C4-2B (cell line): ENCODE measurements at regions not wholly inside any gene's neighbourhood (a gene's known extent, or its start where the extent isn't known, plus 50 kb on each side); places are given as distances from the start of the nearest gene placed in this dataset.

Source experiments
- H3K27ac ChIP-seq: fragments of 450-650 bp; 2 replicates; pipeline ENCODE4 v1.5.1; 2017
- ZFX ChIP-seq: fragments of 450-650 bp; IDR thresholded peaks from 2 replicates; pipeline ENCODE4 v1.6.1; 2017
- TF ChIP-seq, protein P1 (sequence below): fragments of 450-650 bp; conservative IDR thresholded peaks from 2 replicates; pipeline ENCODE4 v1.5.1; 2017; ENCODE audit warnings: mild to moderate bottlenecking

DNA sequence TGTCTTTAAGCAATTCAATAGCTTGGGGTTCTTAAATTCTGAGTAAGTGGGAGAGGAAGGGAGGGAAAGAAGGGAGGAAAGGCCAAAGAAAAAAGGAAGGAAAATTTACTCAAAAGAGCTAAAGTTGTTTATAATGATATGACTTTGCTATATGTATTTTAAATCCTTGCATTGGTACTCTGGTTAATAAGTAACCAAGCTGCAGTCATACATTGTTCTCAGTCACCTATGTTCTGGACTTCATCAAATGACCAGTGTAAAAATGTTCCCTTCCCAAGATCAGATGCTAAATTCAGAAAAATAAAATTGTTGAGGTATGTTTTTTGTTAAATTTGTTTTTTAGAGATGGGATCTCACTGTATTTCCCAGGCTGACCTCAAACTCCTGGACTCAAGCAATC, 259.9 kb upstream of the CPNE8 start:
- no peak for TF ChIP-seq ZFX
- TF ChIP-seq, protein P1, sequence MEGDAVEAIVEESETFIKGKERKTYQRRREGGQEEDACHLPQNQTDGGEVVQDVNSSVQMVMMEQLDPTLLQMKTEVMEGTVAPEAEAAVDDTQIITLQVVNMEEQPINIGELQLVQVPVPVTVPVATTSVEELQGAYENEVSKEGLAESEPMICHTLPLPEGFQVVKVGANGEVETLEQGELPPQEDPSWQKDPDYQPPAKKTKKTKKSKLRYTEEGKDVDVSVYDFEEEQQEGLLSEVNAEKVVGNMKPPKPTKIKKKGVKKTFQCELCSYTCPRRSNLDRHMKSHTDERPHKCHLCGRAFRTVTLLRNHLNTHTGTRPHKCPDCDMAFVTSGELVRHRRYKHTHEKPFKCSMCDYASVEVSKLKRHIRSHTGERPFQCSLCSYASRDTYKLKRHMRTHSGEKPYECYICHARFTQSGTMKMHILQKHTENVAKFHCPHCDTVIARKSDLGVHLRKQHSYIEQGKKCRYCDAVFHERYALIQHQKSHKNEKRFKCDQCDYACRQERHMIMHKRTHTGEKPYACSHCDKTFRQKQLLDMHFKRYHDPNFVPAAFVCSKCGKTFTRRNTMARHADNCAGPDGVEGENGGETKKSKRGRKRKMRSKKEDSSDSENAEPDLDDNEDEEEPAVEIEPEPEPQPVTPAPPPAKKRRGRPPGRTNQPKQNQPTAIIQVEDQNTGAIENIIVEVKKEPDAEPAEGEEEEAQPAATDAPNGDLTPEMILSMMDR, result no peak
- no peak overlapping the region for H3K27ac ChIP-seq

DNA sequence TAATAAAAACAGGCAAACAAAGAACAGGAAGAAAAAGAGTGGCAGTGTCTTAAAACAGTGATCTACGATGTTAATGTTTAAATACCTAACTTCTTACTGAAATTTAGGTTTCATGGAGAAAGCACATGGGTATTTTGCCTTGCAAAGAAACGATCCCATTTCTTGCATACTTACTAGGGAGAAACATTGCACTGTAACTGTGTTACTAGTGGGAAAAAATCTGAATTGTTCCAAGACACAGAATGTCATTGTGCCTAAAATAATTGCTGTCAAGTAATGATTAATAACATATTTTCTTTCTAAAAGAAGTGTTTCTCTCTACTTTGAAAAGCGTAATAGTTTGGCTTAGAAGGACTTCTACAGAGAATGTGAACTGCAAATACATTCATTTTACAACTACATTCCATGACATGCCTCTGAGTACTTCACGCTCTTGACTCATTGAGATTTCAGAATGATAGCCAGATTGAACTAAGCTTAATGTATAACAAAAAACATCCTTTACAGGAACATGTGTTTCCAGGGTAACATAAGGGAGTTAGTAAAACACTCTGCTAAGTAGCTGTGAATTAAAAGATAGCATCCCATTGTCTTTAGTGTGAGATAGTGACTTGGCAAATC, 256.2 kb upstream of the CPNE8 start:
- H3K27ac ChIP-seq, result no peak overlapping the region
- TF ChIP-seq, protein P1, result no peak
- TF ChIP-seq ZFX, result no peak

DNA sequence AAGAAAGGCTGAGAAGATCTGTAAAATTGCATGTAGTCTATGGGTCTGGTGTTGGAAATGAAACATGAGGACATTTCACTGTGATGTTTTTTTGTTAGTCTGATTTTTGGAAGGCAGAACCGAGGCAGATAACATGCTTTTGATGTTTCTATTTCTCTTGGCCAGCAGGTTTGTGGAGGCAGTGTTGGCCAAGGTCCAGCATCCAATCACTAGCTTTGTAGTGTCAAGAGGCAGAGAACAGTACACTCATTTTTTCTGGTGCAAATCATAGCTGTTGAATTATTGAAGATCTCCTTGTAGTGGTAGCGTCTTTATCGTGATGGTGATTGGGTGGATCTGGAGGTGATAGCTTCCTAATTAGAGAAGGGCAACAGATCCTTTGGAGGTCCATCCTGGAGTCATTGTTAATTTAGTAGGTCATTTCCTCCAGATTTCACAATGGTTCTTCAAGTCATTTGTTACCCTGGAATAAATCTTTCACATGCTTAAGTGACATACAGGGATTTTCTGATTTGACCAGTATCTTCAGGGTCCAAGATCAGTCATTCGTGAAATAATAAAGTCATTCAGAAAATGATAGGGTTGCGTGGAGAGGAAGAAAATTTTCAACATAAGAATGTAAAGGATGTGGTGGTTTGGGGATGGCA, 252.4 kb upstream of the CPNE8 start:
- no peak overlapping the region for H3K27ac ChIP-seq
- TF ChIP-seq, protein P1, result no peak
- TF ChIP-seq ZFX, result no peak

DNA sequence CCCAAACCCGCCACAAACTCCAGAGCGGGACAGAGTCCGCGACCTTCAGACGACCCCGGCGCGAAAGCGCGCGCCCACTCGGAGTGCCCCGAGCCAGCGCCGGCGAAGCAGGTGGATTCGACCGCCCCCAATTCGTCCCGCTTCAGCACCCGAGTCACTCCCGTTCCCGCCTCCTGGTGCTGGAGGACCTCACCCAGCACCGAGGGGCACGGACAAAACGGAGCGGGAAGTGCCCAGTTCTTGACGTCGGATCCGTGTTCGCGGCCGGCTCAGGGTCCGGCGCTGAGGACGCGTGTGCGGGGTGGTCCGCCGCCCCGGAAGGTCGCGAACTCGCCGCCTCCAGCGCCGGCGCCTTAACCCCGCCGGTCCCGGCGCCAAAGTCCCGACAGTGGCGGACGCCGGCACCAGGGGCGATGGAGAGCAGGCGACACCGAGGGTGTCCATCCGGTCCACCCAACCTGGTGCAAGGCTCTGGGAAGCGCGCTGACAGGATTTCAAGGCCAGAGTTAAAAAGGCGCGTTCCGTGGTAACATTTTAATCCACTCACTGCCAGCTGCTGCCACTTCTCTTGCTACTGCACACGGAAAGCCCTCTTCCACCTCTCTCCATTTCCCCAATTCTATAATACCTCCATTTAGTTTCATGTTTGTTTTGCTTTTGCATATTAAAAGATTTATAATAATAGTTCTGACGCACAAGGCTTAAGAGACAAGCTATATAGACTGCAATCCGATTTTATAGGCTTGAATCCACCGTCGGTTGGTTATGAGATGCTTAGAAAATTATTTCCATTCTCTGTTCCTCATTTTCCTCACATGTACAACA, 240.0 kb upstream of the CPNE8 start:
- H3K27ac ChIP-seq, result no peak overlapping the region
- TF ChIP-seq ZFX, result no peak
- TF ChIP-seq, protein P1, result peak; percentile 80

DNA sequence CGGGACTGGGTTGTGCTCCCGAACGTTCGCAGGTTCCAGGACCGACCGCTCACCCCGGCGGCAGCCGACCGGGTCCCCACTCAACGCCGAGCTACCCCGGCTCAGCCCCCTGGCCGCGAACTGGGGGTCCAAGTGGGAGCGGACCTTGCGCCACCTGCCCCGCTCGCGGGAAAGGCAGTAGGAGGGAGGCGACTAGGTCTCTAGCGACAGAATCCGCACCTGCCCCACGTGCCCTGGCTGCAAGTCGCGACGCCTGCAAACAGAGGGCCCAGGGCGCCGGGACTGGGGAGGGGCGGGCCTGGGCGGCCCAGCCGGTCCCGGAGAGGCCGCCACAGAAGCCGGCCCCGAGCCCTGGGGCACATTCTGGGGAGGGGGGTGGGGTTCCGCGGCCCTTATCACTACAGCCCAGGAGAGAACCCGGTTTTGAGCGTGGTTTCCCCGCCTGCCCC, 239.2 kb upstream of the CPNE8 start:
- TF ChIP-seq, protein P1, result no peak
- TF ChIP-seq ZFX, result no peak
- no peak overlapping the region for H3K27ac ChIP-seq

DNA sequence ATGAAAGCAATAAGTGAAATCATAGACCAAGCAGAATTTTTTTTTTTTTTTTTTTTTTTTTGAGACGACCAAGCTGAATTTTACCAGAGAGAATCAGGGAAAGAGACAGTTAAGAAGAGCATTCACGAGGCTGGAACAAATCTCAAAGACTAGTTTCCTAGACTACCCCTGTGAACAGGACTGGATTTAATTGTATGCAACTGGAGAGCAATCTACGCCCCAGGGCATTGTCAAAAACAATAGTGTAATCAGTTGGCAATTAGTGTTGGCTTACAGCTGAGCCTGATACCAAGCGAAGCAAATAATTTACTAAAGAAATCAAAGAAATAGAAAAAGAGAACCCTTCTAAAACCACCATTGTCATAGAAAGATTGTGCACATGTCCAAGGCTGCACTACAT, 232.9 kb upstream of the CPNE8 start:
- H3K27ac ChIP-seq, result no peak overlapping the region
- TF ChIP-seq, protein P1, result no peak
- no peak for TF ChIP-seq ZFX

DNA sequence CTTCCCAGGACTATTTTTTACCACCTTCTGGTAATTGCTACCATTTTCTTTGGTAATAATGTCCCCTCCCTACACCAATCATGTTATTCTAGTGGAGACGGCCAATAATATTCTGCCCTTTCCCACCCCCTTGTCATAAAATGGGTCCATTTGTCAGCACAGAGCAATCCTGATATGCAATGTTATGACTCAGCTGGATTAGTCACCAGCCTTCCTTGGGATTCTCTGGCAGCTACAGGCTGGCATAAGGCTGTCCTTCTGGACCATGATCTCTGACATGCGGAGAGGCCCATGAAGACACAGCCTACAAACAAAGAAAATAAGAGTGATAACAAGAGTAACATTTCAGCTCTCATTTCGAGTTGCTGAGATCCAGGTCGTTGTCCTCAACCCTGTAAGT, 222.0 kb upstream of the CPNE8 start:
- no peak overlapping the region for H3K27ac ChIP-seq
- TF ChIP-seq, protein P1, result no peak
- TF ChIP-seq ZFX, result no peak
